C4-2B (cell line): ENCODE measurements at regions not wholly inside any gene's neighbourhood (a gene's known extent, or its start where the extent isn't known, plus 50 kb on each side); places are given as distances from the start of the nearest gene placed in this dataset.

Experiments used
- H3K27ac ChIP-seq: fragments of 450-650 bp; 2 replicates; pipeline ENCODE4 v1.5.1; 2017
- CTCF ChIP-seq: fragments of 450-650 bp; conservative IDR thresholded peaks from 2 replicates; pipeline ENCODE4 v1.5.1; 2017; ENCODE audit warnings: mild to moderate bottlenecking
- ZFX ChIP-seq: fragments of 450-650 bp; IDR thresholded peaks from 2 replicates; pipeline ENCODE4 v1.6.1; 2017

- no peak overlapping the region for H3K27ac ChIP-seq
- TF ChIP-seq CTCF = no peak
- TF ChIP-seq ZFX = no peak
Measured at GRCh38 chr14:26190646-26191045, 407.2 kb downstream of the NOVA1 start.

- TF ChIP-seq ZFX = no peak
- no peak for TF ChIP-seq CTCF
- no peak overlapping the region for H3K27ac ChIP-seq
Measured at GRCh38 chr14:26187996-26188620, 409.7 kb downstream of the NOVA1 start.

GRCh38 chr14:26180221-26180620 is 417.6 kb downstream of the NOVA1 start:
- TF ChIP-seq CTCF (no peak), ZFX (no peak)
- no peak overlapping the region for H3K27ac ChIP-seq

- TF ChIP-seq ZFX = no peak
- no peak for TF ChIP-seq CTCF
- H3K27ac ChIP-seq = no peak overlapping the region
Measured at GRCh38 chr14:26175658-26176057, 422.2 kb downstream of the NOVA1 start.

- H3K27ac ChIP-seq = no peak overlapping the region
- TF ChIP-seq ZFX = no peak
- no peak for TF ChIP-seq CTCF
Measured at GRCh38 chr14:26174395-26174794, 423.4 kb downstream of the NOVA1 start.

- TF ChIP-seq CTCF (no peak), ZFX (no peak)
- no peak overlapping the region for H3K27ac ChIP-seq
Measured at GRCh38 chr14:26173581-26174110, 424.2 kb downstream of the NOVA1 start.

- H3K27ac ChIP-seq = no peak overlapping the region
- no peak for TF ChIP-seq ZFX
- no peak for TF ChIP-seq CTCF
Measured at GRCh38 chr14:26172396-26172795, 425.4 kb downstream of the NOVA1 start.
